HG03521 (cell line): ENCODE measurements at regions not wholly inside any gene's neighbourhood (a gene's known extent, or its start where the extent isn't known, plus 50 kb on each side); places are given as distances from the start of the nearest gene placed in this dataset.

Experiments used
- ATAC-seq: cut with Tn5 transposase; IDR thresholded peaks from one replicate; pipeline ENCODE4 v1.9.1; 2021; ENCODE audit warnings: mild to moderate bottlenecking, moderate library complexity; ENCODE audit not compliant: unreplicated experiment

DNA sequence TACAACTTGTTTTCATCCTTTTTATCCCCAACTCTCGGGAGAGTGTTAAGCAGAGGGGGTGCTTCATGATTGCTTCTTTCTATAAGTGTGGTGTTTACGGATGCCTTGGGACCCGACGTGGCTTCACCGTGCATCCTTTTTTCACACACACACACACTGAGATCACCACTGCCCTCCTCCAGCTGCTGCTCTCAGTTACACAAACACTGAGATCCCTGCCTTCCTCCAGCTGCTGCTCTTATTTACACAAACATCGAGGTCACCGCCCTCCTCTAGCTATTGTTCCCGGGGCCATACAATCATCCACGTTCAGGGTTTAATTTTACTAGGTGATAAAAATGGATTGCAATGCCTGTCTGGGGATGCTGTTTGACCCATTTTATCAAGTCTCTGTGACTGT lies 155.4 kb upstream of the FAM9B start:
- no peak for ATAC-seq

DNA sequence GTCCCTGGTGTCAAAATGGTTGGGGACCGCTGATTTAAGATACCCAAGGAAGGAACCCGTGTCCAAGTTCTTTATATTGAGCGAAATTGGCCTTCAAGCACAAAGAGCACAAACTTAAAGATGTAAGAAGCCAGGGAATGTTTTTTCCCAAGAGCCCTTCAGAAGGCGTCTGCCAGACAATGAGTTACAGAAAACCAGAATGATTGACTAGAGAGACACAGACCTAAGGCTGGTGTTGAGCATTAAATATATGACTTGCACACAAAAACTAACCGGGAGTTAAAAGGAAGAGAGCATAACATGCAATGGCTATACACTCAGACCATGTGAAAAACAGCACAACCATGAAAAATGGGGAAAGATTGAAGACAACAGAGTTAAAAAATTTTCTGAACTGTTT lies 157.5 kb upstream of the FAM9B start:
- ATAC-seq, result no peak

GRCh38 chrX:9195199-9195880 lies 161.4 kb upstream of the FAM9B start:
- ATAC-seq, result no peak

DNA sequence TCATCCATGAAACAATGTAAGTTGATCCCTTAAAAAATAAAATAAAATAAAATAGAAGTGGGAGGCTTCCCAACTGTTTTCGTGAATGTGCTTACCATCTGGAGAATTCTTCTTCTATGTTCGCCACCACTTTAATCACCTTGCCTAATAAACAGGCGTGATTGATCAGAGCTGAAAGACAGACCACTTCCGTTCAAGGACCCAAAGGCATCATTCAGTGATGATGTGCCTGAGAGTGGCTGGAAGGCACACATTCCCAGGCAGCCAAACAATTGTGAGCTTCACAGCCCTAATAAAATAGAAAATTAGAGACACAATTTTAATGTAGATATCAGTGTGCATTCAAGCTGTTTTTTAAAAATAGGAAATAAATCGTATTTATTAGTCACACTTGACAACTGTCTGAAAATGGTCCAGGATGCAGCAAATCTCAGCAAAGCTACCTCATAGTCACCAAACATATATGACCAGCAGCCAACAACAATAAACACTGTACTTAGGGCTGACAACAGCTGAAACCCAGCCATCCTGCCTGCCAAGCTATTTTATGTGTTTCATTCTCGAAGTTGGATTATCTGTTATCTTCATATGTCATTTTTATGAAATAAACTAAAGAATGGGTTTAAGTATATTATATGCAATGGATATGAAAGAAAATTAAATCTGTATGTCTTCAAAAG lies 163.2 kb upstream of the FAM9B start:
- ATAC-seq, result no peak

GRCh38 chrX:9204560-9204959 lies 170.6 kb upstream of the FAM9B start:
- no peak for ATAC-seq

GRCh38 chrX:9205599-9206223 lies 171.8 kb upstream of the FAM9B start:
- no peak for ATAC-seq

GRCh38 chrX:9207142-9207541 lies 173.2 kb upstream of the FAM9B start:
- ATAC-seq, result no peak

- no peak for ATAC-seq
These were observed 177.3 kb upstream of the FAM9B start for GRCh38 chrX:9211269-9211668.

GRCh38 chrX:9221781-9222180 lies 187.9 kb upstream of the FAM9B start:
- ATAC-seq, result no peak

DNA sequence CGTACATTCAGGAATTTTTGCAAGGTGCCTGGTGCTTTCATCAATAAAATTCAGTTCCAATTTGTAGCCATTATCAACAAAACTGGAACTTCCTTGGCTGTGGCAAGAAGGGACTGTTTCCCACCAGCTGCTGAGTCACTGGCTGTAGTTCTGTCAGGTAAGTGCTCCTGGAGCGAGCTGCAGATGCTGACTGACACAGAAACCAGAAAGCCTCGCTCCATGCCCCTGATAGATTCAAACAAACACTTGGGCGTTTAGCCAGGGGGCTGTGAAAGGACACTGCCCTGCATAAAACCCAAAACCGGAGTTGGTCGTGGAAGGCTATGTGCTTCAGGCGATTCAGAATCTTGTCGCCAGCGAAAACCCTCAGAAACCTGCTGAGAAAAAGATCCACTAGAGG lies 188.4 kb upstream of the FAM9B start:
- no peak for ATAC-seq

DNA sequence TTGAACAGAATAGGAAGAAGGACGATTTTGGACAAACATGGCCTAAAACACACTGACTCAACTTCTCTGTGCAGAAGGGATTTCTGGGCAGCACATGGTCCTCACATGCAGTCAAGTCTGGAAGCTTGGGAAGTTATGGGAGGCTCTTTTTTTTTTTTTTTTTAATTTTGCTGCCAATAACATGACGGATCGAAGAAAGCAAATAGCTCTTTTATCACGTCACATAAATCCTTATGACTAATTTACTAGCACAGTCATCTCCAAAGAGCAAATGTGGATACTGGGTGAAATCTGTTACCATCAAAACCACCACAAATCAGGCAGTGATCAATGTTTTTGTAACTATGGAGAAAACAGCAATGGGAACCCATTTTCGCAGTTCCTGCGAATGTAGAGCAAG lies 193.3 kb upstream of the FAM9B start:
- no peak for ATAC-seq

GRCh38 chrX:9231491-9231890 lies 197.6 kb upstream of the FAM9B start:
- ATAC-seq, result no peak

DNA sequence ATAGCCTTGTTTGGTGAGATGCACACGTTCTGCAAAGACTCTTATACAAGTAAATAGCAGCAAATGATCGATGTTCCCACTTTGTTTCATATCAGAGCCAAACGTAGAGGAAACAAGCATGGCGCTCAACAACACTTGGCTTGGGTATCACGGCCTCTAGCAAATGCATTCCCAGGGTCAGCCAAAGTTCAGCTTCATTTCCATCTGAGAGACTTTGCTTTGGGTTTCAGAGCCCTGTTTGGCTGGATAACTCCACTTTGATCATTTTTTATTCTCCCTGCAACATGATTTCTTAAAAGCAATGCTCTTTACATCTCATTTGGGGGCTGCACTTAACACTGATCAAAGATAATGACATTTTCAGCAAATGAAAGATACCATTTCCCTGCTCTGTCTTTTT lies 199.2 kb upstream of the FAM9B start:
- no peak for ATAC-seq

- ATAC-seq, result no peak
These were observed 200.4 kb upstream of the FAM9B start for GRCh38 chrX:9234315-9234714.

- no peak for ATAC-seq
These were observed 201.8 kb upstream of the FAM9B start for GRCh38 chrX:9235722-9236121.

DNA sequence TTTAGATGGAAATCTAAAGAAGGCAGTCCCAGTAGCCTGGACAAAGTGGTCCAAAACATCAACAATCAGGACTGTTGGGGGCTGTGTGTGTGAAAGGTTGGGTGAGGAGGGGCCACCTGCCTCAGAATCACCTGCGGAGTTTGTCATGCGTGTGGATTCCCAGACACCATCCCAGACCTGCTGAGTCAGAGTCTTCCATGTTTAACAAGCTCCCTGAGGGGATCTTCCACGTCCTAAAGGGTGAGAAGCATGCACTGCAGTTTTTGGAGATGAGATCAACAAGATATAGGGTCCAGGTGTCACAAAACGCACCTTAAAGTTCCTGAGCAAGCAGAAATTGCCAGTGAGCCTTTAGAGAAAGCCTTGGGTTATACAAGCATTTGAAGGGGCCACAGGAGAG lies 207.0 kb upstream of the FAM9B start:
- no peak for ATAC-seq

- ATAC-seq, result no peak
These were observed 207.5 kb upstream of the FAM9B start for GRCh38 chrX:9241427-9241826.

- ATAC-seq, result no peak
These were observed 215.3 kb upstream of the FAM9B start for GRCh38 chrX:9249051-9249846.

DNA sequence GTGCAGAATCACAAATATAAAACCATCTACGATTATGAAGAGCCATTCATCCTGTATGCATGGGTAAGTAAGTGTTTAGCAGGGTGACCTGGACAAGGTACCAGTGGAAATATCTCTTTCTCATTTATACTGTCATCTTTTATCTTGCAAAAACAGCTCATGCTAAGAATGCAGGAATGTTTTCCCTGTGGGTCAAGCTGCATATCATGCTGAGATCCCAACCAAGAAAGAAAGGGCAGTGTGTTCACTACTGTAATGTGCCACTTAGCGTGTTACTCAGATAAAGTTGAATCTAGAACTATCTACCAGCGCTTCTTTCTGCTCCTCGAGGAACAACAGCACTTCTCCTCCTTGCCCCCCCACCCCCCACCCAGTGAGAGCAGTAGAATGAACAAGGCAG lies 212.7 kb upstream of the TBL1X start:
- no peak for ATAC-seq

GRCh38 chrX:9253211-9253610 lies 211.6 kb upstream of the TBL1X start:
- no peak for ATAC-seq

GRCh38 chrX:9257718-9258420 lies 207.0 kb upstream of the TBL1X start:
- ATAC-seq, result no peak
